Ectodermal cell (in vitro differentiated cells): ENCODE measurements at regions not wholly inside any gene's neighbourhood (a gene's known extent, or its start where the extent isn't known, plus 50 kb on each side); places are given as distances from the start of the nearest gene placed in this dataset.
A peak's percentile ranks its signal among the peaks of the same experiment; 100 is the strongest.

Source experiments
- H3K27ac ChIP-seq: 2 replicates; pipeline ENCODE4 v1.7.0; 2013; ENCODE audit warnings: mild to moderate bottlenecking, low read depth, low read length; ENCODE audit not compliant: insufficient read depth, poor library complexity, severe bottlenecking
- H3K27me3 ChIP-seq: 2 replicates; pipeline ENCODE4 v1.7.0; 2013; ENCODE audit warnings: mild to moderate bottlenecking, low read length; ENCODE audit not compliant: insufficient read depth, control insufficient read depth, poor library complexity, severe bottlenecking
- H3K36me3 ChIP-seq: one replicate; pipeline ENCODE4 v1.7.0; 2013; ENCODE audit warnings: low read length; ENCODE audit not compliant: control insufficient read depth, insufficient read depth
- H3K4me1 ChIP-seq: one replicate; pipeline ENCODE4 v1.7.0; 2013; ENCODE audit warnings: low read length; ENCODE audit not compliant: control insufficient read depth, insufficient read depth
- H3K4me3 ChIP-seq: 2 replicates; pipeline ENCODE4 v1.7.0; 2013; ENCODE audit warnings: low read depth, low read length, control low read depth; ENCODE audit not compliant: insufficient read depth
- H3K9me3 ChIP-seq: 2 replicates; pipeline ENCODE4 v1.7.0; 2013; ENCODE audit warnings: mild to moderate bottlenecking, low read length, moderate library complexity; ENCODE audit not compliant: control insufficient read depth
- WGBS, 2 experiments: methylation state at CpG; one replicate each; pipeline ENCODE4 v1.1.7; 2013; ENCODE audit warnings: missing lambda C conversion rate in 2 of 2; 5-methylcytosine and 5-hydroxymethylcytosine counted together

DNA sequence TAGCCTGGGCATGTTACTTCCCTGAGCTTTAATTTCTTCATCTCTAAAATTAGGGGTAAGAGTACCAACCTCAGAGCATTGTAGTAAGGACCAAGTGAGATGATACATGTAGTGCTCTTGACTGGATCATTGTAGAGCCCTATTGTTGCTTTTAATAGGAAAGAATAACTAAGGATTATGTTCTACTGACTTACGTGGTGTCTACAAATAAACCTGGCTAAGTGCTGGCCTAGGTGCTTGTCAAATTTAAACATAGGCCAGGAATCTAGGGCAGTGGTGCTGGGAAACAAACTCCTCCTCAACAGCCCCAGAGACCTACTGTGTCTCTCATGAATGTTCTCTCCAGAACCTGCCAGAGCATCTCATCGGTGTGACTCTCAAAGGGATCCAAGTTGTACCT, 69.4 kb downstream of the ABCC12 start:
- no peaks in the 10 kb centered on the region for H3K9me3 ChIP-seq
- no peak overlapping the region for H3K27ac ChIP-seq
- no peaks in the 10 kb centered on the region for H3K4me1 ChIP-seq
- no peak overlapping the region for H3K4me3 ChIP-seq
- no peaks in the 10 kb centered on the region for H3K36me3 ChIP-seq
- no peaks in the 10 kb centered on the region for H3K27me3 ChIP-seq
- 94 to 96% methylated on average over 2 of the region's 2 CpGs for WGBS, 2 experiments

GRCh38 chr16:48085729-48086128, 70.1 kb downstream of the ABCC12 start:
- no peak overlapping the region for H3K4me3 ChIP-seq
- H3K36me3 ChIP-seq, result no peaks in the 10 kb centered on the region
- H3K27me3 ChIP-seq, result no peaks in the 10 kb centered on the region
- no peak overlapping the region for H3K27ac ChIP-seq
- H3K4me1 ChIP-seq, result no peaks in the 10 kb centered on the region
- H3K9me3 ChIP-seq, result no peaks in the 10 kb centered on the region
- 91 to 94% methylated on average over 1 of the region's 1 CpG for WGBS, 2 experiments

DNA sequence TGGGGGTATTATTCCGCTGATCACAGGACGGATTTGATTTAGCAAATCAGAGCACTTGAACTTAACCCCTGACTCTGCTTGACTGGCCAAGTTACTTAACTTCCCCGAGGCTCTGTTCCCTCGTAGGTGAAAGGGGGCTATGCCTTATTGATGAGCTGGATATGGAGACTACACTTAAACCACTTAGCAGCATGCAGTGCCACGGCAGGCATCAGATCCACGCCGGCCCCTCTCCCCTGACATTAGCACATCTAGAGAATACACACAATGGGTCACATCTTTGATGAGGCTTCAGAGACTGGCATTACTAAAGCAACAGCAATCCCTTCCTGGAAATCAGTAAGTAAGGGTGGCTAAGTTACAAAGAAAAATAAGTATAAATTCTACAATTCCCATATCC, 71.0 kb downstream of the ABCC12 start:
- Histone ChIP-seq H3K4me1 (no peaks in the 10 kb centered on the region), H3K27ac (no peak overlapping the region), H3K9me3 (no peaks in the 10 kb centered on the region), H3K4me3 (no peak overlapping the region), H3K36me3 (no peaks in the 10 kb centered on the region), H3K27me3 (no peaks in the 10 kb centered on the region)
- WGBS, 2 experiments, result 81% methylated on average over 7 of the region's 7 CpGs

GRCh38 chr16:48082516-48082915, 73.3 kb downstream of the ABCC12 start:
- 89 to 94% methylated on average over 6 of the region's 6 CpGs for WGBS, 2 experiments
- no peaks in the 10 kb centered on the region for H3K36me3 ChIP-seq
- H3K4me1 ChIP-seq, result no peaks in the 10 kb centered on the region
- H3K9me3 ChIP-seq, result no peaks in the 10 kb centered on the region
- no peaks in the 10 kb centered on the region for H3K27me3 ChIP-seq
- no peak overlapping the region for H3K4me3 ChIP-seq
- H3K27ac ChIP-seq, result no peak overlapping the region

GRCh38 chr16:48081656-48082055, 74.1 kb downstream of the ABCC12 start:
- H3K27me3 ChIP-seq, result no peaks in the 10 kb centered on the region
- no peaks in the 10 kb centered on the region for H3K9me3 ChIP-seq
- no peaks in the 10 kb centered on the region for H3K4me1 ChIP-seq
- 92 to 93% methylated on average over 3 of the region's 3 CpGs for WGBS, 2 experiments
- H3K27ac ChIP-seq, result no peak overlapping the region
- no peak overlapping the region for H3K4me3 ChIP-seq
- no peaks in the 10 kb centered on the region for H3K36me3 ChIP-seq

GRCh38 chr16:48076455-48077012, 79.3 kb downstream of the ABCC12 start:
- Histone ChIP-seq H3K4me1 (no peaks in the 10 kb centered on the region), H3K36me3 (no peaks in the 10 kb centered on the region), H3K27me3 (no peaks in the 10 kb centered on the region), H3K9me3 (no peaks in the 10 kb centered on the region), H3K27ac (no peak overlapping the region), H3K4me3 (no peak overlapping the region)
- WGBS, 2 experiments, result 89 to 100% methylated on average over 2 of the region's 2 CpGs

DNA sequence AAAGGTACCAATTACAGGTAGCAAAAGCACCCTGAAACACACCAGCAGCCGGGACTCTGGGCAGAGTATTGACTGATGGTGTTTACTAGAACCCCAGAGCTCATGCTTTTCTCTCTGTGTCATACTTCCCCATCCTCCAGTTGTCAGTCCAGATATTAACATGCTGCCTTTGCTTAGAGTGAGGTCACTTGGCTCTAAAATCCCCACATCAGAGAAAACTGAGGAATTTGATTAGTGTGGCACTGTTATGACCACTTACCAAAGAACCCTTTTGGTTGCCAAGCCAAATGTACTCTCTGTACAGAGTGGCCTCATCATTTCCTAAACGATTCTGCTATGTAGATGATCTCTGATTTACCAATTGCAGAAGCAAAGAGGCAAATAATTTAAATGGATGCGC, 80.4 kb downstream of the ABCC12 start:
- no peaks in the 10 kb centered on the region for H3K9me3 ChIP-seq
- WGBS, 2 experiments, result 94 to 96% methylated on average over 3 of the region's 3 CpGs
- H3K27me3 ChIP-seq, result no peaks in the 10 kb centered on the region
- H3K4me3 ChIP-seq, result no peak overlapping the region
- no peaks in the 10 kb centered on the region for H3K36me3 ChIP-seq
- no peak overlapping the region for H3K27ac ChIP-seq
- no peaks in the 10 kb centered on the region for H3K4me1 ChIP-seq

- WGBS, 2 experiments, result 84 to 90% methylated on average over 2 of the region's 2 CpGs
- H3K36me3 ChIP-seq, result no peaks in the 10 kb centered on the region
- H3K9me3 ChIP-seq, result no peaks in the 10 kb centered on the region
- H3K4me3 ChIP-seq, result no peak overlapping the region
- no peaks in the 10 kb centered on the region for H3K4me1 ChIP-seq
- peak overlapping the region; percentile 29 for H3K27ac ChIP-seq
- H3K27me3 ChIP-seq, result no peaks in the 10 kb centered on the region
Measured at GRCh38 chr16:48067388-48067787, 88.4 kb downstream of the ABCC12 start.

- no peak overlapping the region for H3K27ac ChIP-seq
- H3K4me3 ChIP-seq, result no peak overlapping the region
- no peaks in the 10 kb centered on the region for H3K4me1 ChIP-seq
- H3K9me3 ChIP-seq, result no peaks in the 10 kb centered on the region
- WGBS, 2 experiments, result 92 to 93% methylated on average over 1 of the region's 1 CpG
- H3K27me3 ChIP-seq, result no peaks in the 10 kb centered on the region
- H3K36me3 ChIP-seq, result no peaks in the 10 kb centered on the region
Measured at GRCh38 chr16:48064971-48065370, 90.8 kb downstream of the ABCC12 start.

DNA sequence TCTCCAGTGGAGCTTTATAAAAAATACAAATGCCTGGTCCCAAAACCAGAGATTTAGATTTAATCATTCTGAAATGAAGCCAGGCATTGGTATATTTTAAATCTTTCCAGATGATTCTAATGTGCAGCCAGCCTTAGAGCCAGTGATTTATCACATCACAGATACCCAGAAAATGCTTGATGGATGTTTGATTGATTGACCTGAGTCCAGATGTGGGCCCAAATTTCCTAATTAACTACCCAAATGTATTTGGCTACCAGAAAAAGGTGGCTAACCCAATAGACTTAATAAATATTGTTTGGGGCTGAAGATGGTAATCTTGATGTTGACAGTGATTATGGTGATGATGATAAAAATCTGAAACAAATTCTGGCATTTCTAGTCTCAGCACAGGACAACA, 93.1 kb downstream of the ABCC12 start:
- H3K9me3 ChIP-seq, result no peaks in the 10 kb centered on the region
- no peaks in the 10 kb centered on the region for H3K4me1 ChIP-seq
- H3K4me3 ChIP-seq, result no peak overlapping the region
- H3K27me3 ChIP-seq, result no peaks in the 10 kb centered on the region
- no peak overlapping the region for H3K27ac ChIP-seq
- H3K36me3 ChIP-seq, result no peaks in the 10 kb centered on the region

DNA sequence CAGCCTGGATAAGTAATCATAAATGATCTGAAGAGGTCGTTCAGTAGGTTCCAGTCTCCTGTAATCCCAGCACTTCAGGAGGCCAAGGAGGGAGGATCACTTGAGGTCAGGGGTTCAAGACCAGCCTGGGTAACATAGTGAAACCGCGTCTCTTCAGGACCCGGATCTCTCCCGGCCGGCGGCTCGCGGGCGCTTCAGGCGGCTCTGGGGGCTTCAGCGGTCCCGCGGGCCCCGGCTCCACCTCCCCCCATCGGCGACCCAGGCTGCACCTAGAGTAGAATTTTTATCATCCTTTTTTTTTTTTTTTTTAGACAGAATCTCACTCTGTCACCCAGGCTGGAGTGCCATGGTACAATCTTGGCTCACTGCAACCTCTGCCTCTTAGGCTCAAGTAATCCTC, 95.9 kb downstream of the ABCC12 start:
- Histone ChIP-seq H3K27ac (no peak overlapping the region), H3K36me3 (no peaks in the 10 kb centered on the region), H3K4me3 (no peak overlapping the region), H3K9me3 (no peaks in the 10 kb centered on the region), H3K27me3 (no peaks in the 10 kb centered on the region), H3K4me1 (no peaks in the 10 kb centered on the region)
- 97% methylated on average over 17 of the region's 17 CpGs for WGBS, 2 experiments
